Mesendoderm (in vitro differentiated cells): ENCODE measurements at regions not wholly inside any gene's neighbourhood (a gene's known extent, or its start where the extent isn't known, plus 50 kb on each side); places are given as distances from the start of the nearest gene placed in this dataset.

Experiments
- DNase-seq: peaks from one replicate; pipeline ENCODE4 v3.0.0; 2013
- H2AK5ac ChIP-seq: 2 replicates; pipeline ENCODE4 v1.6.1; 2013; ENCODE audit warnings: low read length, inconsistent platforms
- H2BK120ac ChIP-seq: 2 replicates; pipeline ENCODE4 v1.6.1; 2013; ENCODE audit warnings: low read depth, mild to moderate bottlenecking, low read length, moderate library complexity, mixed read lengths
- H2BK15ac ChIP-seq: replicated peaks from 2 replicates; pipeline ENCODE4 v1.6.1; 2013; ENCODE audit warnings: low read depth, mild to moderate bottlenecking, moderate library complexity
- H2BK5ac ChIP-seq: 2 replicates; pipeline ENCODE4 v1.6.1; 2013; ENCODE audit warnings: low read length, inconsistent platforms
- H3K18ac ChIP-seq: 2 replicates; pipeline ENCODE4 v1.6.1; 2013; ENCODE audit warnings: mild to moderate bottlenecking, low read length, mixed read lengths
- H3K23ac ChIP-seq: one replicate; pipeline ENCODE4 v1.6.1; 2013; ENCODE audit warnings: low read length
- H3K27ac ChIP-seq: 2 replicates; pipeline ENCODE4 v1.5.1; 2013; ENCODE audit warnings: low read depth, mild to moderate bottlenecking, inconsistent platforms, low read length, moderate library complexity
- H3K27me3 ChIP-seq: 2 replicates; pipeline ENCODE4 v1.6.1; 2013; ENCODE audit warnings: low read length, control low read depth, mild to moderate bottlenecking, inconsistent platforms; ENCODE audit not compliant: insufficient read depth, poor library complexity
- H3K36me3 ChIP-seq: 2 replicates; pipeline ENCODE4 v1.6.1; 2013; ENCODE audit warnings: low read length, inconsistent platforms; ENCODE audit not compliant: control insufficient read depth, insufficient read depth
- H3K4ac ChIP-seq: one replicate; pipeline ENCODE4 v1.6.1; 2013; ENCODE audit warnings: low read depth, mild to moderate bottlenecking, low read length, moderate library complexity
- H3K4me1 ChIP-seq: 2 replicates; pipeline ENCODE4 v1.6.1; 2013; ENCODE audit warnings: low read depth, low read length, inconsistent platforms; ENCODE audit not compliant: control insufficient read depth
- H3K4me2 ChIP-seq: 2 replicates; pipeline ENCODE4 v1.6.1; 2013; ENCODE audit warnings: low read length
- H3K4me3 ChIP-seq: 2 replicates; pipeline ENCODE4 v1.5.1; 2013; ENCODE audit warnings: mild to moderate bottlenecking, low read length
- H3K56ac ChIP-seq: one replicate; pipeline ENCODE4 v1.6.1; 2013; ENCODE audit warnings: low read length
- H3K79me1 ChIP-seq: 2 replicates; pipeline ENCODE4 v1.6.1; 2013; ENCODE audit warnings: low read length, inconsistent platforms
- H3K79me2 ChIP-seq: 2 replicates; pipeline ENCODE4 v1.6.1; 2013; ENCODE audit warnings: mild to moderate bottlenecking, low read length; ENCODE audit not compliant: control insufficient read depth, insufficient read depth
- H3K9ac ChIP-seq: 2 replicates; pipeline ENCODE4 v1.6.1; 2013; ENCODE audit warnings: low read length, inconsistent platforms
- H4K5ac ChIP-seq: one replicate; pipeline ENCODE4 v1.6.1; 2013; ENCODE audit warnings: low read length
- H4K8ac ChIP-seq: one replicate; pipeline ENCODE4 v1.6.1; 2013; ENCODE audit warnings: low read depth, mild to moderate bottlenecking, control low read depth, low read length, moderate library complexity
- WGBS: extraction: QIAGEN DNeasy Blood & Tissue Kit; methylation state at CpG from one replicate; pipeline ENCODE4 v1.1.7; 2013; ENCODE audit warnings: low lambda C conversion rate, missing lambda C conversion rate; ENCODE audit not compliant: insufficient coverage; ENCODE audit errors: extremely low coverage; 5-methylcytosine and 5-hydroxymethylcytosine counted together

GRCh38 chr16:80459966-80460365, 80.8 kb upstream of the DYNLRB2 start:
- Histone ChIP-seq H3K27me3 (no peaks in the 10 kb centered on the region), H3K79me1 (no peaks in the 10 kb centered on the region), H3K23ac (no peak overlapping the region), H2BK120ac (no peak overlapping the region), H3K18ac (no peak overlapping the region), H3K4me2 (no peak overlapping the region), H2BK15ac (no peak overlapping the region), H3K56ac (no peak overlapping the region), H2BK5ac (no peak overlapping the region), H3K4ac (no peak overlapping the region), H3K4me1 (no peaks in the 10 kb centered on the region), H3K36me3 (no peaks in the 10 kb centered on the region), H2AK5ac (no peak overlapping the region), H3K27ac (no peak overlapping the region), H3K79me2 (no peaks in the 10 kb centered on the region), H4K5ac (no peak overlapping the region), H3K4me3 (no peak overlapping the region), H3K9ac (no peak overlapping the region), H4K8ac (no peak overlapping the region)
- no peak for DNase-seq
- no CpG with 5 or more reads among the region's 5 CpGs for WGBS

DNA sequence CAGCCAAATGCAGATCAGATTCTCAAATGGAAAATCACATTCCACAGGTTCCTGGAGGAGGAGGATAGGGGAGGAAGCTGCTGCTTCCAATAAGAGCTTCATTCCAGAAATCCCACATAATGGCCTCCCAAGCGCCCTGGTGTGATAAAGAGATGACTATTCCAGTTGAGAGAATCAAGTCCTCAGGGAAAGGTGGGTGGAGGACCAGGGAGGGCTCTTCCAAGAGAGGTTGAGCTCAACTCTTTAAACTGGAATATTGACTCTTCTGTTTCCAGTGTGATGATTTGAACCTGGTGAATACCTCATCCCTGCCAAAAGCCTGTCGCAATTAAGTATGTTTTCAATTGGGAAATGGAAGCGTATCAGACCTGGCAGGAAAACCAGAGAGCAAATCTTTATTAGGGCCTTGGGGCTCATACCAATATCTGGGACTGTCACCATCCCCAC, 81.4 kb upstream of the DYNLRB2 start:
- Histone ChIP-seq H3K27me3 (no peaks in the 10 kb centered on the region), H3K36me3 (no peaks in the 10 kb centered on the region), H3K79me1 (no peaks in the 10 kb centered on the region), H3K4me3 (no peak overlapping the region), H4K8ac (no peak overlapping the region), H2BK120ac (no peak overlapping the region), H3K9ac (no peak overlapping the region), H3K4ac (no peak overlapping the region), H2AK5ac (no peak overlapping the region), H4K5ac (no peak overlapping the region), H2BK5ac (no peak overlapping the region), H3K4me1 (no peaks in the 10 kb centered on the region), H3K4me2 (no peak overlapping the region), H3K23ac (no peak overlapping the region), H3K79me2 (no peaks in the 10 kb centered on the region), H2BK15ac (no peak overlapping the region), H3K27ac (no peak overlapping the region), H3K18ac (no peak overlapping the region), H3K56ac (no peak overlapping the region)
- WGBS: no CpG with 5 or more reads among the region's 3 CpGs
- DNase-seq: peak; percentile 71

DNA sequence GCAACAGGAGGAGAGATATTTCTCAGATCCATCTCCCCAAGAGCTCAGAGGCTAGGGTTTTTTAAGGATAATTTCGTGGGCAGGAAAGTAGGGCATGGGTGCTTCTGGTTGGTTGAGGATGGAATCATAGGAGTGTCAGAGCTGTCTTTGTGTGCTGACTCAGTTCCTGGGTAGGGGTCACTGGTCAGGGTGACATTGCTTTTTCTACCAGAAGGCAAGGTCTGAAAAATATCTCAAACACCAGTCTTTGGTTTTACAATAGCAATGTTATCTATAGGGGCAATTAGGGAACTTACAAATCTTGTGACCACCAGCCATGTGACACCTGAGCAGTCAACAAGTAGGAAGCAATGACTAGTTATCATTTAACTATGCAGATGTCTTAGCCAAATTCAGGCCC, 82.9 kb upstream of the DYNLRB2 start:
- Histone ChIP-seq H3K18ac (no peak overlapping the region), H2BK5ac (no peak overlapping the region), H3K79me1 (no peaks in the 10 kb centered on the region), H3K4me3 (no peak overlapping the region), H3K4me2 (no peak overlapping the region), H3K27ac (no peak overlapping the region), H3K27me3 (no peaks in the 10 kb centered on the region), H4K8ac (no peak overlapping the region), H3K4ac (no peak overlapping the region), H3K56ac (no peak overlapping the region), H3K79me2 (no peaks in the 10 kb centered on the region), H3K4me1 (no peaks in the 10 kb centered on the region), H2BK15ac (no peak overlapping the region), H2AK5ac (no peak overlapping the region), H3K23ac (no peak overlapping the region), H3K9ac (no peak overlapping the region), H3K36me3 (no peaks in the 10 kb centered on the region), H2BK120ac (no peak overlapping the region), H4K5ac (no peak overlapping the region)
- no CpG with 5 or more reads among the region's 1 CpG for WGBS
- no peak for DNase-seq

GRCh38 chr16:80454802-80455201, 86.0 kb upstream of the DYNLRB2 start:
- no peak overlapping the region for H3K56ac ChIP-seq
- H3K36me3 ChIP-seq: no peaks in the 10 kb centered on the region
- H3K27ac ChIP-seq: no peak overlapping the region
- no CpG with 5 or more reads among the region's 2 CpGs for WGBS
- no peak overlapping the region for H4K8ac ChIP-seq
- no peak overlapping the region for H3K9ac ChIP-seq
- H2BK5ac ChIP-seq: no peak overlapping the region
- H4K5ac ChIP-seq: no peak overlapping the region
- no peak for DNase-seq
- H2BK15ac ChIP-seq: no peak overlapping the region
- H2AK5ac ChIP-seq: no peak overlapping the region
- no peak overlapping the region for H3K4me3 ChIP-seq
- H2BK120ac ChIP-seq: peak overlapping the region; percentile 45
- H3K79me2 ChIP-seq: no peaks in the 10 kb centered on the region
- no peaks in the 10 kb centered on the region for H3K4me1 ChIP-seq
- H3K23ac ChIP-seq: no peak overlapping the region
- no peak overlapping the region for H3K4me2 ChIP-seq
- no peaks in the 10 kb centered on the region for H3K27me3 ChIP-seq
- H3K4ac ChIP-seq: no peak overlapping the region
- no peaks in the 10 kb centered on the region for H3K79me1 ChIP-seq
- H3K18ac ChIP-seq: no peak overlapping the region

- no peak overlapping the region for H3K4me2 ChIP-seq
- H3K23ac ChIP-seq: no peak overlapping the region
- no peak overlapping the region for H4K8ac ChIP-seq
- H3K18ac ChIP-seq: no peak overlapping the region
- no peaks in the 10 kb centered on the region for H3K79me1 ChIP-seq
- no peak overlapping the region for H3K4ac ChIP-seq
- H3K27ac ChIP-seq: no peak overlapping the region
- no peak overlapping the region for H3K4me3 ChIP-seq
- H3K27me3 ChIP-seq: no peaks in the 10 kb centered on the region
- no peak overlapping the region for H4K5ac ChIP-seq
- no peak overlapping the region for H3K9ac ChIP-seq
- no CpG with 5 or more reads among the region's 8 CpGs for WGBS
- H3K36me3 ChIP-seq: no peaks in the 10 kb centered on the region
- H3K4me1 ChIP-seq: no peaks in the 10 kb centered on the region
- no peak overlapping the region for H2AK5ac ChIP-seq
- no peak overlapping the region for H2BK120ac ChIP-seq
- H2BK15ac ChIP-seq: no peak overlapping the region
- H3K56ac ChIP-seq: no peak overlapping the region
- DNase-seq: no peak
- H3K79me2 ChIP-seq: no peaks in the 10 kb centered on the region
- no peak overlapping the region for H2BK5ac ChIP-seq
These were observed 91.4 kb upstream of the DYNLRB2 start for GRCh38 chr16:80449392-80449791.

DNA sequence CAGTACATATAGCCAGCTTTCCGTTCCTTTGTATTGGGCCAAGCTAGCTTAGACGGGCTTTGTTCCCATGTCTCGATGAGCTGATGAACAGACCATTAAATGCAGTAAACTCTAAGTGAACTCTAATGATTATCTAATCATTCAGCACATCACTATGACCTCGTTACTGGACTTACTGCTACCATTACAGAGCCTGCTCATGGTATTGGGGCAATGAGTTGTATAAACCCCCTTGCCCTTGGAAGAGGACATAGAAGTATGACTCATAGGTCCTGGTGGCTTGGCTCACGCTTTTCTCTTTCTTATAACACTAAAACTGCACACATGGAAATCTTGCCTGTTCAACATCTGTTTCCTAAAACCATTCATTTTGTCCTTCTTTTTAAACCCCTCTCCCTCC, 93.6 kb upstream of the DYNLRB2 start:
- no peak overlapping the region for H2AK5ac ChIP-seq

More for the DNA sequence above, 93.6 kb upstream of the DYNLRB2 start:
- no peaks in the 10 kb centered on the region for H3K79me1 ChIP-seq
- no peak overlapping the region for H3K27ac ChIP-seq
- no peak for DNase-seq
- no peak overlapping the region for H3K18ac ChIP-seq
- H3K9ac ChIP-seq: no peak overlapping the region
- H3K4ac ChIP-seq: no peak overlapping the region
- H3K23ac ChIP-seq: no peak overlapping the region
- no peak overlapping the region for H4K5ac ChIP-seq
- H2BK15ac ChIP-seq: no peak overlapping the region
- H3K36me3 ChIP-seq: no peaks in the 10 kb centered on the region
- no peaks in the 10 kb centered on the region for H3K27me3 ChIP-seq
- H3K4me2 ChIP-seq: no peak overlapping the region
- no peak overlapping the region for H4K8ac ChIP-seq
- H3K79me2 ChIP-seq: no peaks in the 10 kb centered on the region
- no peak overlapping the region for H2BK120ac ChIP-seq
- H3K56ac ChIP-seq: no peak overlapping the region
- H3K4me1 ChIP-seq: no peaks in the 10 kb centered on the region
- no peak overlapping the region for H3K4me3 ChIP-seq
- WGBS: no CpG with 5 or more reads among the region's 5 CpGs
- no peak overlapping the region for H2BK5ac ChIP-seq
